Activated CD4-positive, alpha-beta memory T cell treated with anti-CD3 and anti-CD28 coated beads for 36 hours (primary cell): ENCODE measurements at regions not wholly inside any gene's neighbourhood (a gene's known extent, or its start where the extent isn't known, plus 50 kb on each side); places are given as distances from the start of the nearest gene placed in this dataset.

ENCODE experiments used
- CTCF ChIA-PET: fragments of 350-600 bp; sonication (Branson Sonifier 250); formaldehyde crosslinking; loops from one replicate; lab custom pipeline; 2021; ENCODE audit warnings: antibody characterized with exemption, inconsistent platforms; lab: Charles Lee
- POLR2A ChIA-PET: fragments of 350-600 bp; sonication (Branson Sonifier 250); formaldehyde crosslinking; loops from one replicate; lab custom pipeline; 2021; ENCODE audit warnings: antibody characterized with exemption; lab: Charles Lee
- DNase-seq: peaks from one replicate; pipeline ENCODE4 v3.0.0-alpha.2; 2020
- H3K27ac Mint-ChIP-seq: one replicate; pipeline ENCODE4 v1.8.0; 2021; ENCODE audit warnings: mixed read lengths
- H3K27me3 Mint-ChIP-seq: one replicate; pipeline ENCODE4 v1.8.0; 2021; ENCODE audit warnings: mixed read lengths
- H3K36me3 Mint-ChIP-seq: one replicate; pipeline ENCODE4 v1.8.0; 2021; ENCODE audit warnings: mixed read lengths
- H3K4me1 Mint-ChIP-seq: one replicate; pipeline ENCODE4 v1.8.0; 2021; ENCODE audit warnings: low read depth, mixed read lengths
- H3K4me3 Mint-ChIP-seq: one replicate; pipeline ENCODE4 v1.8.0; 2021; ENCODE audit warnings: mild to moderate bottlenecking, mixed read lengths
- H3K9me3 Mint-ChIP-seq: one replicate; pipeline ENCODE4 v1.8.0; 2021; ENCODE audit warnings: mixed read lengths
- intact Hi-C: fragments of 100-400 bp; cut with micrococcal nuclease; formaldehyde crosslinking; loops from one replicate; pipeline ENCODE4 v1.15.1; 2023

DNA sequence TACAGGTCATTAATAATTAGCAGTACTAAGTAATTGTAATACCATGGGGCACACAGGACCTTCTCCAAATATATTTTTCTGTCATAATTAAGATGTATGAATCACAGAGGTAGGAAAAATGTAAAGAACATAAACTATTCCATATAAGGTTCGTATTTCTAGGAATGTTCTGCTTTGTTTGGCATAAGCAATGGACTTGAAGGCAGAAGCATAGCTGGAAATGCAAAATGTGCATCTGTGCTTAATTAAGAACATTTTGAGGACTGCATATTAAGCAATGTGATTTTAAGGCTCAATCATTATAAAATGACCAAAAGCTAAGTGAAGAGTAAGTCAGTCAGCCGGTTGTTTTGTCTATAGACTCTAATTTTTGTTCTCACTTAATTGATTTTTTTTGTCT, 123.2 kb downstream of the RBM43 start:
- ChIA-PET CTCF (no interaction called here), POLR2A (no interaction called here)
- intact Hi-C loops = no loop called here
- Mint-ChIP-seq H3K36me3 (no peaks in the 10 kb centered on the region), H3K9me3 (no peaks in the 10 kb centered on the region), H3K27ac (no peak overlapping the region), H3K4me1 (no peaks in the 10 kb centered on the region), H3K4me3 (no peak overlapping the region), H3K27me3 (no peaks in the 10 kb centered on the region)
- DNase-seq = no peak

DNA sequence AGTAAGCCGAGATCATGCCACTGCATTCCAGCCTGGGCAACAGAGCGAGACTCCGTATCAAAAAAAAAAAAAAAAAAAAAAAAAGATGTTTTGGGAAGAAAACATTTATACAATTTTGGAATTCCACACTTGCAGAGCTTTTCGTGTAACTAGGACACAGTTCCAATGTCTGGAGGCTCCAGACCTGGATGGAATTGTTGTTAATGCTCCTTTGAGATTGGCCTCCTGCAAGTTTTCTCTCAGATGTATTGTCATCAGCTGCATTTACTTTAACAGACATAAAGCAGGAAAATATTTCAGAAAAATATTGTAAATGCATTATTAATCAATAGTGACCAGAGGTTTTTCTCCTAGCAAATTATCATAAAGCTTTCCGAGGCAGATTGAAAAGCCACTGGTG, 124.1 kb downstream of the RBM43 start:
- Mint-ChIP-seq H3K9me3 (no peaks in the 10 kb centered on the region), H3K4me1 (no peaks in the 10 kb centered on the region), H3K36me3 (no peaks in the 10 kb centered on the region), H3K27ac (no peak overlapping the region), H3K27me3 (no peaks in the 10 kb centered on the region), H3K4me3 (no peak overlapping the region)
- intact Hi-C loops = no loop called here
- POLR2A ChIA-PET = no interaction called here
- CTCF ChIA-PET = no interaction called here
- DNase-seq = no peak

DNA sequence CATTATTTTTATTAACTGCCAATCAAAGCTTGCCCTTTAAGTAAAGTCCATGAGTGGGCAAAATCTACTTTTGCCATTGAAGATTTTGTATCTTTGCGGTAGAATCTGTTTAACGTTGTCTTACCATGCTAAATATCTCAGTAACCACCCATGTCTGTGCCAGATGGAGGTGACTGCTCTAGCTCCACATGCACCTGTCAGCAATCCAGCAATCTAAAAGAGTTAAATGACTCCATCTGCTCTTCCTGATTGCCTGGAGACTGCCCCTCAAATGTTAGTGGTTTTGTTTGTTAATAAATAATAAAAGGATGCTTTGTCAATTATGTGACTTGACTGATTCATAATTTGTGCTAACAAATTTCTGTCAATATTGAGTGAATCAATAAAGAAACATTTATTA, 141.7 kb downstream of the RBM43 start:
- ChIA-PET CTCF (interaction anchor here (0.5 kb wide), 1 partner anchor 15 kb away, joined by 3 read pairs; no protein-coding TSS in a partner anchor), POLR2A (no interaction called here)
- peaks cover 5% of the 10 kb centered on the region for H3K9me3 Mint-ChIP-seq

DNA sequence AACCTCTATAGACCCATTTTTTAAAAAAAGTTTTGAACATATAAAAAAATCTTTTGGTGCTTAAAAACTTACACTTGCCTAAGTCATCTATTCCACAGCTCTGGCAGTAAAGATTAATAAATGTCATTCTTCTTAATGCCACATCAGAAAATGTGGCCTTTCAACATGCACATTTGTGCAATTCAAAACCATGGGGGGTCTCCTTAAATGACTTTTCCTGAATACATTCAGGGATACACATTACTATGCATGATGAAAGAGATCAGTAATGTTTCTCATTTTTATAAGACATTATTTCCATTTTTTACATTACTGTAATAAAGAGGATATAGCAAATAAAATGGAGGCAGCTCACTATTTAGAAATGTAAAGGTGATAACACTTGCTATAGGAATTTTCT, 142.3 kb downstream of the RBM43 start:
- CTCF ChIA-PET = no interaction called here

More for the DNA sequence above, 141.7 kb downstream of the RBM43 start:
- Mint-ChIP-seq H3K36me3 (peaks cover 1% of the 10 kb centered on the region), H3K4me3 (no peak overlapping the region), H3K4me1 (no peaks in the 10 kb centered on the region), H3K27ac (no peak overlapping the region), H3K27me3 (peaks cover 10% of the 10 kb centered on the region)
- intact Hi-C loops = no loop called here
- no peak for DNase-seq

DNA sequence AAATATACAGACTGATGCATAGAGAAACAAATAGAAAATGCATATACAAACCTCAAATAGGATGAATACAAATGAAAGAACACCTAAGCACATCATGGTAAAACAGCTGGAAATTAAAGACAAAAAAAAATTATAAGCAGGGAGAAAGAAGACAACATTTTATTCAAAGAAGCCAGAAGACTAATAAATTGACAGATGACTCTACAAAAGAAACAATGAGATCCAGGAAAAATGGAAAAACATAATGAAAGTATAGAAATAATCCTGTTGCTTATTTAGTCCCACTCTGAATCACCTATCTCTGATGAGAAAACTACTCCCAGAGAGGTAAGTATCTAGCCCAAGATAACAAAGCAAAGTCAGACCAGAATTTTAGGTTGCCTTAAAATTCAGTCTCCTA, 143.4 kb downstream of the RBM43 start:
- POLR2A ChIA-PET = no interaction called here
- intact Hi-C loops = no loop called here
- peaks cover 1% of the 10 kb centered on the region for H3K36me3 Mint-ChIP-seq
- H3K27ac Mint-ChIP-seq = no peak overlapping the region
- CTCF ChIA-PET = interaction anchor here (0.7 kb wide), 1 partner anchor 121 kb away, joined by 4 read pairs; no protein-coding TSS in a partner anchor
- H3K4me3 Mint-ChIP-seq = no peak overlapping the region
- H3K4me1 Mint-ChIP-seq = no peaks in the 10 kb centered on the region
- no peak for DNase-seq
- peaks cover 9% of the 10 kb centered on the region for H3K27me3 Mint-ChIP-seq
- peaks cover 5% of the 10 kb centered on the region for H3K9me3 Mint-ChIP-seq

More for the DNA sequence above, 142.3 kb downstream of the RBM43 start:
- Mint-ChIP-seq H3K9me3 (peaks cover 5% of the 10 kb centered on the region), H3K27me3 (peaks cover 10% of the 10 kb centered on the region), H3K4me1 (no peaks in the 10 kb centered on the region), H3K27ac (no peak overlapping the region), H3K36me3 (peaks cover 1% of the 10 kb centered on the region), H3K4me3 (no peak overlapping the region)
- POLR2A ChIA-PET = no interaction called here
- intact Hi-C loops = no loop called here
- no peak for DNase-seq

DNA sequence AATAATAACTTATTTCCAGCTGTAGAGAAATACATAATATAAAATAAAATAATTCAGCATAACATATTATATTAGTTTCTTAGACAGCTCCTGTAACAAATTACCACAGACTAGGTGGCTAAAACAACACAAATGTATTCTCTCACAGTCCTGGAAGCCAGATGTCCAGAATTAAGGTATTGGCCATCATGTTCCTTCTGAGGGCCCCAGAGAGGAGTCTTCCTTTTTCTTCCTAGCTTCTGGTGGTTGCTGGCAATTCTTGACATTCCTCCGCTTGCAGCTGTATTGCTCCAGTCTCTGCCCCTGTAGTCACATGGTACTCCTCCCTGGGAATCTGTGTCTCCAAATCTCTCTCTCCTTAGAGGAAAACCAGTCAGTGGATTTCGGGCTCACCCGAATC, 146.8 kb downstream of the RBM43 start:
- no peak for DNase-seq
- peaks cover 1% of the 10 kb centered on the region for H3K36me3 Mint-ChIP-seq
- intact Hi-C loops = no loop called here
- no peak overlapping the region for H3K4me3 Mint-ChIP-seq
- CTCF ChIA-PET = no interaction called here
- H3K27ac Mint-ChIP-seq = no peak overlapping the region
- no peaks in the 10 kb centered on the region for H3K4me1 Mint-ChIP-seq
- POLR2A ChIA-PET = no interaction called here
- peaks cover 9% of the 10 kb centered on the region for H3K27me3 Mint-ChIP-seq
- peaks cover 5% of the 10 kb centered on the region for H3K9me3 Mint-ChIP-seq

DNA sequence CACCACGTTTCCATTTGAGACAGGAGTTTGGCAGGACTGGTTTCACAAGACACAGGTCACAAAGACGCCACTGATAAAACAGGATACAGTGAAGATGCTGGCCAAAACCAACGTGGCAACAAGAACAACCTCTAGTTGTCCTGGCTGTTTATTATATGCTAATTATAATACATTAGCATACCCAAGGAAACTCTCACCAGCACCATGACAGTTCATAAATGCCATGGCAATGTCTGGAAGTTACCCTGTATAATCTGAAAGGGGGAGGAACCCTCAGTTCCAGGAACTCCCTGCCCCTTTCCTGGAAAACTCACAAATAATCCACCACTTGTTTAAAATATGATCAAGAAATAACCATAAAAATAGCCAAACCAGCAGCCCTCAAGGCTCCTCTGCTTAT, 148.3 kb downstream of the RBM43 start:
- Mint-ChIP-seq H3K27ac (no peak overlapping the region), H3K4me1 (no peaks in the 10 kb centered on the region)
- DNase-seq = no peak

DNA sequence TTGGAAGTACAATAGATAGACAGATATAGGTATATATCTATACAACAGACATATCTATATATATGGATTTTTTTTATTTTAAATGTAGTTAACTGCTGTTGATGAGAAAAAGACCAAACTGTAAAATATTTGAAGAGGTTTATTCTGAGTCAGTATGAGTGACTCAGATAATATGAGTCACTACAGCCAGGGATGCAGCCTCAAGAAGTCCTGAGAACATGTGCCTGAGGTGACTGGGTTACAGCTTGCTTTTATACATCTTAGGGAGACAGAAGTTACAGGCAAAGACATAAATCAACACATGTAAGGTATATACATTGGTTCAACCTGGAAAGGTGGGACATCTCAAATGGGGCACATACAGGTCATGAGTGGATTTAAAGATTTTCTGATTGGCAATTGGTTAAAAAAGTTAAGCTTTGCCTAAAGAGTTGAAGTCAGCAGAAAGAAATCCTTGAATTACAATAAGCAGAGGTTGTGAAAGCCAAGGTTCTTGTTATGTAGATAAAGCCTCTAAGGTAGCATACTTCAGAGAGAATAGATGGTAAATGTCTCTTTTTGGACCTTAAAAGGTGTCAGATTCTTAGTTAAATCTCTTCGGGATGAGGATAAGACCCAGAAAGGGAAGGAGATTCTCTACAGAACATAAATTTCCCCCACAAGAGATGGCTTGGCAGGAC, 149.9 kb downstream of the RBM43 start:
- Mint-ChIP-seq H3K27me3 (peaks cover 8% of the 10 kb centered on the region), H3K4me1 (no peaks in the 10 kb centered on the region), H3K36me3 (no peaks in the 10 kb centered on the region), H3K27ac (no peak overlapping the region), H3K4me3 (no peak overlapping the region), H3K9me3 (peaks cover 4% of the 10 kb centered on the region)
- ChIA-PET POLR2A (no interaction called here), CTCF (no interaction called here)
- intact Hi-C loops = no loop called here
- DNase-seq = no peak

More for the DNA sequence above, 148.3 kb downstream of the RBM43 start:
- intact Hi-C loops = no loop called here
- H3K4me3 Mint-ChIP-seq = no peak overlapping the region
- peaks cover 9% of the 10 kb centered on the region for H3K27me3 Mint-ChIP-seq
- ChIA-PET CTCF (no interaction called here), POLR2A (no interaction called here)
- H3K36me3 Mint-ChIP-seq = peaks cover 1% of the 10 kb centered on the region
- peaks cover 3% of the 10 kb centered on the region for H3K9me3 Mint-ChIP-seq

DNA sequence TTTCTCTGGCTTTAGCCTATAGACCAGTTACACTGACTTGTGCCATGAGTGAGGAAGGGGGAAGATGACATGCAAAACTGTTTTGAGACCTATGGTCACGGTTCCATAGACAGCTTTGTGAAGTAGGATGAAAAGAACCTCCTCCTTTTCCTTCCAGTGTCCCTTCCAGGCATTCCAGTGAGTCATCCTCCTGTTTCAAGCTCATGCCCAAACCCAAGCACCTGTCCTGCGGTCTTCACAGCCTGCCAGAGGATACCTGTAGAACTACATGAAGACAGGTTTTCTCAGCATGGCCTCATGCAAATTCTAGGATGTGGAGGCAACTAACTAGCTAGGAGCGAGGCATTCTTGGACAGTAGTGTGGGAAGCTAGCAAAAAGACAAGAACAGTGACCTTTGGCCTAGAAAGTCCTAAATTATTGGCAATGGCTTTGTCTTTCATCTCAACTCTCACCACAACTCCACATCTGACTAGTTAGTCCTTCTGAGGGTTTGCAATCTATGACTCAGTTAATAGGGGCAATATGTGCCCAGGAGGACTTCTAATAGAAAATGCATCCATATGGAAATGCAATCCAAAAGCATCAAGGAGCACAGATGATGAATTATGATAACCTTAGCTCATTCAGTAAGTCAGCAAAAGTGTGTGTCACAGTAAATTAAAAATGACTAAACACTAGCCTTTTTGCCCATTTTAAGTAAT, 154.7 kb downstream of the RBM43 start:
- no peaks in the 10 kb centered on the region for H3K4me1 Mint-ChIP-seq
- no peak overlapping the region for H3K27ac Mint-ChIP-seq
- POLR2A ChIA-PET = no interaction called here
- CTCF ChIA-PET = no interaction called here
- DNase-seq = no peak
- peaks cover 4% of the 10 kb centered on the region for H3K9me3 Mint-ChIP-seq
- no peaks in the 10 kb centered on the region for H3K36me3 Mint-ChIP-seq
- no peak overlapping the region for H3K4me3 Mint-ChIP-seq
- peaks cover 1% of the 10 kb centered on the region for H3K27me3 Mint-ChIP-seq
- intact Hi-C loops = no loop called here

DNA sequence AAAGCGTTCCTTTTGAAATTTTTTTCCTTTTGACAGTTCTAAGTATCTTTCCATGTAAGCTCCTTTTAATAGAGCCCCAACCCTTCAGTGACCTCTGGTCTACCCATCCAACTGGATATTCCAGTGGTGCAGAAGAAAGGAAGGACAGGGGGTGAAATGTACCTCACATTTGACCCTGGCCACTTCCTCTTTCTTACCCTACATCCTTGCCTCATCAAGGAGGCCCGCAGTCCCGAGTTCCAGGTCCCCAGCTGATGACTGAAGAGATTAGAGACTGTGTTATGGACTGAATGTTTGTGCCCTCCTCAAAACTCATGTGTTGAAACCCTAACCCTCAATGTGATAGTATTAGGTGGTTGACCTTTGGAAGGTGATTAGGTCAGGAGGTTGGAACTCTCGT, 158.1 kb downstream of the RBM43 start:
- Mint-ChIP-seq H3K4me3 (no peak overlapping the region), H3K27ac (no peak overlapping the region), H3K9me3 (peaks cover 4% of the 10 kb centered on the region), H3K27me3 (peaks cover 5% of the 10 kb centered on the region), H3K4me1 (no peaks in the 10 kb centered on the region), H3K36me3 (no peaks in the 10 kb centered on the region)
- ChIA-PET CTCF (no interaction called here), POLR2A (no interaction called here)
- no peak for DNase-seq
- intact Hi-C loops = no loop called here

DNA sequence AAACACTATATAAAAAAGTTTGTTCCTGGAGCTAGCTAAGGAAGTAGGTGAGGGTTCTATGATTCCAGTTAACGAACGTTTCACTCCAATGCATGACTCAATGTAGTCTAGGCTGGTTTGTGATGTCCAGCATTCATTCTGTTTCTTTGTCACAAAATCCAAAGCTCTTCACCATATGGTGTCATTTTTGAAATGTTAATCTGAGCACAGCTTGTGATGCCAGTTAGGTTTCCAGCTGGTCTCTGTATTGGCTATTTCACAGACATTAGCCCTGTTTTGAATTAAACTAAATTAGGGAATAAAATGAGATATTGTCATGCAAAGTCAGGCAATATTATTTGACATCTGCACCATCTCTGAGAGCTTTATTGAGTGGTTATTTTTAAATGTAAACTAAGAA, 159.4 kb downstream of the RBM43 start:
- H3K27ac Mint-ChIP-seq = no peak overlapping the region
- no peak for DNase-seq
- H3K9me3 Mint-ChIP-seq = no peaks in the 10 kb centered on the region
- no peaks in the 10 kb centered on the region for H3K36me3 Mint-ChIP-seq
- H3K27me3 Mint-ChIP-seq = peaks cover 5% of the 10 kb centered on the region
- no peak overlapping the region for H3K4me3 Mint-ChIP-seq
- no peaks in the 10 kb centered on the region for H3K4me1 Mint-ChIP-seq
- intact Hi-C loops = no loop called here
- ChIA-PET POLR2A (no interaction called here), CTCF (no interaction called here)

DNA sequence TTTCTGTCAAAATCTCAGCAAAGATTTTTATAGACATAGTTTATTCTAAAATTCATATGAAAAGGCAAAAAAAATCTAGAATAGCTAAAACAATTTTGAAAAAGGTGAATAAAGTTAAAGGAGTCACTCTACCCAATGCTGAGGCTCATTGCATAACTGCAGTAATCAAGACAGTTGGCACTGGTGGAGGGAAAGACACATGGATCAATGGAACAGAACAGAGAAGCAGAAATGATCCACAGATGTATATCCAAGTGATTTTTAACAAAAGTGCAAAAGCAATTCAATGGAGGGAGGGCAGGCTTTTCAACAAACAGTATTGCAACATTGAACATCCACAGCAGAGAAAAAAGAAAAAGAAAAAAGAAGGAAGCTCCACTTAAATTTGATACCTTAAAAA, 162.8 kb downstream of the RBM43 start:
- POLR2A ChIA-PET = no interaction called here
- Mint-ChIP-seq H3K27ac (no peak overlapping the region), H3K27me3 (peaks cover 10% of the 10 kb centered on the region), H3K36me3 (no peaks in the 10 kb centered on the region), H3K4me1 (no peaks in the 10 kb centered on the region), H3K4me3 (no peak overlapping the region), H3K9me3 (no peaks in the 10 kb centered on the region)
- DNase-seq = no peak
- CTCF ChIA-PET = no interaction called here
- intact Hi-C loops = no loop called here

DNA sequence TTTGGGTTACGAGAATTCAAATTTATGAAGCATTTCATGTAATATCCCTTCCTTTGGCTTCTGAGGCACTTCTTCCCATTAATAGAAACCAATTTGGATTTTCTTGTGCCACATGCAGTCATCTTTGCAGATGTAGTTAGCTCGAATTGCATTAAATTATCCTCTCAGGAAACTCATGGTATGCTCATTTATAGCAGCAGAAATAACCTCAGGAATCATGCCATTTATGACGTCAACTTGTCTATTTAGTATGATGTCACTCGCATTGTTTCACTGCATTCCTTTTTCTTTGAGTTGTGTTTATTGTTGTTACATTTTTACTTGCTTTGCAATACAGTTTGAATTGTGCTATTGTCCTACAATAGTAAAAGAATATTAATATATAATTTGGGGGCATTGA, 163.8 kb downstream of the RBM43 start:
- H3K27me3 Mint-ChIP-seq = peaks cover 10% of the 10 kb centered on the region
- H3K4me1 Mint-ChIP-seq = no peaks in the 10 kb centered on the region
- H3K4me3 Mint-ChIP-seq = no peak overlapping the region
- H3K9me3 Mint-ChIP-seq = no peaks in the 10 kb centered on the region
- intact Hi-C loops = no loop called here
- no peaks in the 10 kb centered on the region for H3K36me3 Mint-ChIP-seq
- no peak overlapping the region for H3K27ac Mint-ChIP-seq
- DNase-seq = no peak
- ChIA-PET CTCF (no interaction called here), POLR2A (no interaction called here)
